Stomach (tissue), 4 donors: ENCODE measurements at regions not wholly inside any gene's neighbourhood (a gene's known extent, or its start where the extent isn't known, plus 50 kb on each side); places are given as distances from the start of the nearest gene placed in this dataset.

Experiments used
- EP300 ChIP-seq: sonication (generic); formaldehyde crosslinking; IDR thresholded peaks from one replicate; pipeline ENCODE4 v1.6.1; 2017; ENCODE audit warnings: antibody characterized with exemption
- POLR2A ChIP-seq, 4 donors: fragments of 450-650 bp; IDR thresholded peaks; one replicate each; pipeline ENCODE4 v1.6.1; 2016; ENCODE audit warnings: antibody characterized with exemption in 4 of 4, control low read depth in 2 of 4, mild to moderate bottlenecking in 1 of 4, moderate library complexity in 1 of 4
- TF ChIP-seq, protein P1 (sequence below), 7 experiments: fragments of 450-650 bp in 4 of 7; fragments of 200-600 bp in 3 of 7; sonication (generic) in 3 of 7; IDR thresholded peaks; one replicate each; pipeline ENCODE4 v1.5.1; 2016 to 2019; ENCODE audit warnings: antibody characterized with exemption in 7 of 7, control low read depth in 2 of 7, mild to moderate bottlenecking in 1 of 7

DNA sequence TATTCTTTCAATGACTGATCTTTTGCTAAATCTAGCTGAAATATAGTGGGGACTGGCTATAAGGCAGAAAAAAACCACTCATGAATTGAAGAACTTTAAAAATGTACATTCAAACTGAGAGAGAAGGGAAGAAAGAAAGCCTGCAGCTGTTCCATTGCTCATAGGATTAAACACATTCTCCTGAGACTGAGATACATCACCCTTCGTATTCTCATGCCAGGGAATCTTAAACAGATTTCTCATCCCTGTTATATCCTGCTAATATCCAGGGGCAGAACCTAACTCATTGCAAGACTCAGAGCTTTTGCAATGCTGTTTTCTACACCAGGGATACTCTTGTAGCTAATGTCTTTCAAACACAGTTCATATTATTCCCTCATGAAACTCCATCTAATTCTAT, 67.2 kb upstream of the ACSS3 start:
- no peak for TF ChIP-seq POLR2A (IDR thresholded peaks at IDR 0.05)
- TF ChIP-seq, protein P1, sequence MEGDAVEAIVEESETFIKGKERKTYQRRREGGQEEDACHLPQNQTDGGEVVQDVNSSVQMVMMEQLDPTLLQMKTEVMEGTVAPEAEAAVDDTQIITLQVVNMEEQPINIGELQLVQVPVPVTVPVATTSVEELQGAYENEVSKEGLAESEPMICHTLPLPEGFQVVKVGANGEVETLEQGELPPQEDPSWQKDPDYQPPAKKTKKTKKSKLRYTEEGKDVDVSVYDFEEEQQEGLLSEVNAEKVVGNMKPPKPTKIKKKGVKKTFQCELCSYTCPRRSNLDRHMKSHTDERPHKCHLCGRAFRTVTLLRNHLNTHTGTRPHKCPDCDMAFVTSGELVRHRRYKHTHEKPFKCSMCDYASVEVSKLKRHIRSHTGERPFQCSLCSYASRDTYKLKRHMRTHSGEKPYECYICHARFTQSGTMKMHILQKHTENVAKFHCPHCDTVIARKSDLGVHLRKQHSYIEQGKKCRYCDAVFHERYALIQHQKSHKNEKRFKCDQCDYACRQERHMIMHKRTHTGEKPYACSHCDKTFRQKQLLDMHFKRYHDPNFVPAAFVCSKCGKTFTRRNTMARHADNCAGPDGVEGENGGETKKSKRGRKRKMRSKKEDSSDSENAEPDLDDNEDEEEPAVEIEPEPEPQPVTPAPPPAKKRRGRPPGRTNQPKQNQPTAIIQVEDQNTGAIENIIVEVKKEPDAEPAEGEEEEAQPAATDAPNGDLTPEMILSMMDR (IDR thresholded peaks at IDR 0.05), result no peak
- no peak for TF ChIP-seq EP300
